Liver (tissue), 8 donors: ENCODE measurements at regions not wholly inside any gene's neighbourhood (a gene's known extent, or its start where the extent isn't known, plus 50 kb on each side); places are given as distances from the start of the nearest gene placed in this dataset.

ENCODE experiments used
- DNase-seq: peaks from one replicate; pipeline ENCODE4 v3.0.0-alpha.2; 2017; ENCODE audit warnings: low spot score
- H3K27ac ChIP-seq, 2 donors: one replicate each; pipeline ENCODE4 v1.7.0; 2013; ENCODE audit warnings: inconsistent platforms in 2 of 2, low read length in 2 of 2, control low read depth in 1 of 2, low read depth in 1 of 2, mild to moderate bottlenecking in 1 of 2
- H3K27me3 ChIP-seq, 4 donors: one replicate each; pipeline versions ENCODE4 v1.6.1 to v1.7.0; 2013; ENCODE audit warnings: low read length in 3 of 4, inconsistent platforms in 1 of 4, mild to moderate bottlenecking in 1 of 4, moderate library complexity in 1 of 4; ENCODE audit not compliant: control insufficient read depth in 4 of 4, insufficient read depth in 4 of 4
- H3K36me3 ChIP-seq, 4 donors: one replicate each; pipeline versions ENCODE4 v1.6.1 to v1.7.0; 2013; ENCODE audit warnings: low read length in 3 of 4, mild to moderate bottlenecking in 3 of 4, low read depth in 1 of 4, moderate library complexity in 1 of 4; ENCODE audit not compliant: control insufficient read depth in 4 of 4, insufficient read depth in 3 of 4
- H3K4me1 ChIP-seq, 4 donors: one replicate each; pipeline versions ENCODE4 v1.6.1 to v1.7.0; 2013; ENCODE audit warnings: low read length in 3 of 4, mild to moderate bottlenecking in 3 of 4, moderate library complexity in 1 of 4; ENCODE audit not compliant: control insufficient read depth in 4 of 4, insufficient read depth in 4 of 4
- H3K4me3 ChIP-seq, 3 donors: one replicate each; pipeline versions ENCODE4 v1.6.1 to v1.7.0; 2013; ENCODE audit warnings: low read length in 3 of 3, control low read depth in 1 of 3, low read depth in 1 of 3, mild to moderate bottlenecking in 1 of 3
- H3K9ac ChIP-seq, 2 donors: one replicate each; pipeline ENCODE4 v1.7.0; 2013; ENCODE audit warnings: low read length in 2 of 2, mild to moderate bottlenecking in 2 of 2, moderate library complexity in 2 of 2, control low read depth in 1 of 2, low read depth in 1 of 2
- H3K9me3 ChIP-seq, 4 donors: one replicate each; pipeline versions ENCODE4 v1.6.1 to v1.7.0; 2013; ENCODE audit warnings: low read length in 3 of 4; ENCODE audit not compliant: control insufficient read depth in 4 of 4
- CTCF ChIP-seq: fragments of 150-350 bp; IDR thresholded peaks from 2 replicates; pipeline ENCODE4 v1.5.1; 2017; ENCODE audit warnings: improper control_type of control experiment, low read depth, low read length; ENCODE audit not compliant: missing input control
- EGR1 ChIP-seq, 2 donors: IDR thresholded peaks; 2 replicates each; pipeline ENCODE4 v1.6.1; 2016 to 2018; ENCODE audit warnings: antibody characterized with exemption in 2 of 2, low read depth in 2 of 2
- FOXA1 ChIP-seq: IDR thresholded peaks from 2 replicates; pipeline ENCODE4 v1.6.1; 2016; ENCODE audit warnings: antibody characterized with exemption
- FOXA2 ChIP-seq: IDR thresholded peaks from 2 replicates; pipeline ENCODE4 v1.6.1; 2016; ENCODE audit warnings: antibody characterized with exemption
- GABPA ChIP-seq, 2 donors: IDR thresholded peaks in 1 of 2; conservative IDR thresholded peaks in 1 of 2; 2 replicates each; pipeline ENCODE4 v1.6.1; 2016; ENCODE audit warnings: antibody characterized with exemption in 2 of 2, mild to moderate bottlenecking in 1 of 2, moderate library complexity in 1 of 2
- HNF4G ChIP-seq: IDR thresholded peaks from 2 replicates; pipeline ENCODE4 v1.6.1; 2016; ENCODE audit warnings: antibody characterized with exemption
- JUND ChIP-seq, 2 donors: IDR thresholded peaks; 2 replicates each; pipeline ENCODE4 v1.6.1; 2016; ENCODE audit warnings: antibody characterized with exemption in 2 of 2
- NR2F2 ChIP-seq: IDR thresholded peaks from 2 replicates; pipeline ENCODE4 v1.6.1; 2016; ENCODE audit warnings: antibody characterized with exemption
- RAD21 ChIP-seq, 2 donors: IDR thresholded peaks; 2 replicates each; pipeline ENCODE4 v1.6.1; 2016; ENCODE audit warnings: antibody characterized with exemption in 2 of 2, mild to moderate bottlenecking in 2 of 2
- RXRA ChIP-seq, 2 donors: IDR thresholded peaks; 2 replicates each; pipeline ENCODE4 v1.6.1; 2017 to 2018; ENCODE audit warnings: antibody characterized with exemption in 2 of 2, mild to moderate bottlenecking in 1 of 2
- SP1 ChIP-seq: IDR thresholded peaks from 2 replicates; pipeline ENCODE4 v1.6.1; 2018; ENCODE audit warnings: antibody characterized with exemption, mild to moderate bottlenecking
- TAF1 ChIP-seq: conservative IDR thresholded peaks from 2 replicates; pipeline ENCODE4 v1.6.1; 2016; ENCODE audit warnings: antibody characterized with exemption, mild to moderate bottlenecking
- YY1 ChIP-seq: IDR thresholded peaks from 2 replicates; pipeline ENCODE4 v1.6.1; 2016; ENCODE audit warnings: antibody characterized with exemption, mild to moderate bottlenecking
- WGBS: extraction: QIAGEN DNeasy Blood & Tissue Kit; methylation state at CpG from one replicate; pipeline ENCODE4 v1.1.7; 2013; 5-methylcytosine and 5-hydroxymethylcytosine counted together
- TF ChIP-seq, protein P1 (sequence below): IDR thresholded peaks from 2 replicates; pipeline ENCODE4 v1.6.1; 2016; ENCODE audit warnings: antibody characterized with exemption, mild to moderate bottlenecking
- TF ChIP-seq, protein P2 (sequence below): IDR thresholded peaks from 2 replicates; pipeline ENCODE4 v1.6.1; 2016; ENCODE audit warnings: antibody characterized with exemption
- TF ChIP-seq, protein P3 (sequence below): IDR thresholded peaks from 2 replicates; pipeline ENCODE4 v1.6.1; 2016; ENCODE audit warnings: antibody characterized with exemption
- donor health status: healthy.
- donor health status: healthy.
- donor health status: healthy.
- donor health status: healthy.
- donor health status: healthy.

- H3K4me3 ChIP-seq, result no peak overlapping the region
- TF ChIP-seq FOXA2 (no peak), YY1 (no peak), GABPA (IDR thresholded peaks at IDR 0.05 in 1 of 2, conservative IDR thresholded peaks at IDR 0.05 in 1 of 2) (no peak), HNF4G (no peak), JUND (IDR thresholded peaks at IDR 0.05) (no peak), EGR1 (IDR thresholded peaks at IDR 0.05; ENCODE audit: low read depth in 2 of 2) (no peak), SP1 (no peak), RXRA (IDR thresholded peaks at IDR 0.05) (no peak), FOXA1 (no peak), TAF1 (no peak), CTCF (no peak), NR2F2 (no peak), RAD21 (IDR thresholded peaks at IDR 0.05) (no peak)
- TF ChIP-seq, protein P1, sequence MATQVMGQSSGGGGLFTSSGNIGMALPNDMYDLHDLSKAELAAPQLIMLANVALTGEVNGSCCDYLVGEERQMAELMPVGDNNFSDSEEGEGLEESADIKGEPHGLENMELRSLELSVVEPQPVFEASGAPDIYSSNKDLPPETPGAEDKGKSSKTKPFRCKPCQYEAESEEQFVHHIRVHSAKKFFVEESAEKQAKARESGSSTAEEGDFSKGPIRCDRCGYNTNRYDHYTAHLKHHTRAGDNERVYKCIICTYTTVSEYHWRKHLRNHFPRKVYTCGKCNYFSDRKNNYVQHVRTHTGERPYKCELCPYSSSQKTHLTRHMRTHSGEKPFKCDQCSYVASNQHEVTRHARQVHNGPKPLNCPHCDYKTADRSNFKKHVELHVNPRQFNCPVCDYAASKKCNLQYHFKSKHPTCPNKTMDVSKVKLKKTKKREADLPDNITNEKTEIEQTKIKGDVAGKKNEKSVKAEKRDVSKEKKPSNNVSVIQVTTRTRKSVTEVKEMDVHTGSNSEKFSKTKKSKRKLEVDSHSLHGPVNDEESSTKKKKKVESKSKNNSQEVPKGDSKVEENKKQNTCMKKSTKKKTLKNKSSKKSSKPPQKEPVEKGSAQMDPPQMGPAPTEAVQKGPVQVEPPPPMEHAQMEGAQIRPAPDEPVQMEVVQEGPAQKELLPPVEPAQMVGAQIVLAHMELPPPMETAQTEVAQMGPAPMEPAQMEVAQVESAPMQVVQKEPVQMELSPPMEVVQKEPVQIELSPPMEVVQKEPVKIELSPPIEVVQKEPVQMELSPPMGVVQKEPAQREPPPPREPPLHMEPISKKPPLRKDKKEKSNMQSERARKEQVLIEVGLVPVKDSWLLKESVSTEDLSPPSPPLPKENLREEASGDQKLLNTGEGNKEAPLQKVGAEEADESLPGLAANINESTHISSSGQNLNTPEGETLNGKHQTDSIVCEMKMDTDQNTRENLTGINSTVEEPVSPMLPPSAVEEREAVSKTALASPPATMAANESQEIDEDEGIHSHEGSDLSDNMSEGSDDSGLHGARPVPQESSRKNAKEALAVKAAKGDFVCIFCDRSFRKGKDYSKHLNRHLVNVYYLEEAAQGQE, result no peak
- TF ChIP-seq, protein P2, sequence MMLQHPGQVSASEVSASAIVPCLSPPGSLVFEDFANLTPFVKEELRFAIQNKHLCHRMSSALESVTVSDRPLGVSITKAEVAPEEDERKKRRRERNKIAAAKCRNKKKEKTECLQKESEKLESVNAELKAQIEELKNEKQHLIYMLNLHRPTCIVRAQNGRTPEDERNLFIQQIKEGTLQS, result no peak
- TF ChIP-seq, protein P3, sequence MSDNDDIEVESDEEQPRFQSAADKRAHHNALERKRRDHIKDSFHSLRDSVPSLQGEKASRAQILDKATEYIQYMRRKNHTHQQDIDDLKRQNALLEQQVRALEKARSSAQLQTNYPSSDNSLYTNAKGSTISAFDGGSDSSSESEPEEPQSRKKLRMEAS, result no peak
- H3K9me3 ChIP-seq, result peaks cover 0 to 2% (median 0%) of the 10 kb centered on the region in 4 donors
- no peak overlapping the region for H3K27ac ChIP-seq
- no peaks in the 10 kb centered on the region for H3K4me1 ChIP-seq
- no peaks in the 10 kb centered on the region for H3K27me3 ChIP-seq
- 91% methylated on average over 18 of the region's 18 CpGs for WGBS
- no peak for DNase-seq
- H3K9ac ChIP-seq, result no peak overlapping the region
- H3K36me3 ChIP-seq, result peaks cover 0 to 3% (median 0%) of the 10 kb centered on the region in 4 donors
Observed at GRCh38 chr6:2381872-2382661, 136.7 kb upstream of the GMDS start.

DNA sequence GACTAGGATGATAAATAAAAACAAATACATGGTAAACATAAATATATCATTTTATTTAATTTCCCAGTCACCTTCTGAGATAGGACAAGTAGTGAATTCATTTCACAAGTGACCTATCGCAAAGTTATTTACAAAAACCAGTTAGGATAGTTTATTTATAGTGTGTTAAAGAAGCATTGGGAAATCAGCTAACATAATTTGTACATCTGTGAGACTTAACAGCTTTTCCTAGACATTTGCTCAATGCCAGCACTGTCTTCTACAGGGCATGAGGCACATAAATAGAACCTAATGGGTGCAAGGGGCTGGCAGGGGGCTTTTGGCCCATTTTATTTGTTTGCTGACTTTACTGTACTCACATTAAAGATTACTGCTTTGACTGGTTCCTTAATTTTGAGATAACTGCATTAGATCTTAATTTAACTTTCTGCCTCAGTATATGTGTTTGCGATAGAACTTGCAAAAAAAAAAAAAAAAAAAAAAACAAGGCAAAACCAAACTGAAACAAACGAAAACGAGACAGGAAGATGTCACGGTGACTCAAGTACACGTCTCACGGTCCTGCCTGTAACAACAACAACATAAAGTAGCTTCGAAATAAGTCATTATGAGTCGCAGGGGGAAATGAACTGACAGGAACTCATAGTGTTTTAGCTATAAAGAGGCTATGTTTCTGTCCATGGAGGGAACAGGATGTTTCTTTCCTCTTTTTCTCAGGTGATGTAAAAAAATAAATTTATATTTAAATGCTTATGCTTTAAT, 133.7 kb upstream of the GMDS start:
- TF ChIP-seq YY1, result no peak
- TF ChIP-seq CTCF, result no peak
- TF ChIP-seq EGR1 (IDR thresholded peaks at IDR 0.05; ENCODE audit: low read depth in 2 of 2), result no peak
- no peak for TF ChIP-seq GABPA (IDR thresholded peaks at IDR 0.05 in 1 of 2, conservative IDR thresholded peaks at IDR 0.05 in 1 of 2)
- TF ChIP-seq, protein P1, result no peak
- no peak overlapping the region for H3K9ac ChIP-seq
- no peaks in the 10 kb centered on the region for H3K4me1 ChIP-seq
- 80% methylated on average over 9 of the region's 9 CpGs for WGBS
- H3K27me3 ChIP-seq, result no peaks in the 10 kb centered on the region
- H3K36me3 ChIP-seq, result no peaks in the 10 kb centered on the region
- DNase-seq, result no peak
- H3K4me3 ChIP-seq, result no peak overlapping the region
- no peak overlapping the region for H3K27ac ChIP-seq
- H3K9me3 ChIP-seq, result no peaks in the 10 kb centered on the region
